ENCODE measurements at regions not wholly inside any gene's neighbourhood (a gene's known extent, or its start where the extent isn't known, plus 50 kb on each side); places are given as distances from the start of the nearest gene placed in this dataset.

- no peak for DNase-seq
Observed at GRCh38 chr6:132244744-132245143, 156.5 kb downstream of the MOXD1 start.

DNA sequence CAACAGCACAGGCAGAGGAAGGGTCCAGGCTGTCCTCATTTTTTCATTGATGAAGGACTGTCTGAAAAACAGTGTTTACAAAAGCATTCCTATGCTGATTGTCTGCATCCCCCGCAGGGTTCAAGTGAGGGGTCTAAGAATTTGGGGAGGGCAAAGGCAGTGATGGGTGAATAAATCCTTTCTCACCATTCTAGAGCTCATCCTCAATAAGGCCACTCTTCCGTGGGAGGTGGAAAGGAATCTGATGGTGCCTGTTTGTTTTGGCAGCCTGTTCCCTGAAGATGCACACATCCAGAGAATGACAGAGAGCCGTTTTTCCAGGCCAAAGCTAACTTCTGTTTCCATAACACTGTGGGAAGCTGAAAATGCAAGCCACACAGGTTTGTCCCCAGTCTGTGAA is 164.5 kb downstream of the MOXD1 start:
- DNase-seq, result peak; percentile 81

DNA sequence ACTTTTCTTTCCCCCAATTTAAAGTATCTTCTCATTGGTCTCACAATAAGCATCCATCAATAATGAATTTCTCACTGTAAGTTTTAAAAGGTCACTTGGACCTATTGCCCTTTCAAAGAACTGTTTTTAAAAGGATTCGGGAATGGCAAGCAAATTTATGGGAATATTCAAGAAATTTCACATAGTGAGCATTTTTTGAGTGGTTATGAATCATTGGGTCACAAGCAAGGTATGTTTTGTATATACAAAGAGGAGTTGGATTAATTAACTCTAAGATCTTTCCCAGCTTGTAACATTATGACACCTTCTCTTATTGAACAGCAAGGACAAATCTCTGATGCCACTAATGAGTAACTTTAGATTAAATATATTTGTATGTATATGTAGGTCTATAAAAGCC is 165.0 kb downstream of the MOXD1 start:
- peak; percentile 59 for DNase-seq

GRCh38 chr6:132235596-132236280 is 165.5 kb downstream of the MOXD1 start:
- peak; percentile 28 for DNase-seq

DNA sequence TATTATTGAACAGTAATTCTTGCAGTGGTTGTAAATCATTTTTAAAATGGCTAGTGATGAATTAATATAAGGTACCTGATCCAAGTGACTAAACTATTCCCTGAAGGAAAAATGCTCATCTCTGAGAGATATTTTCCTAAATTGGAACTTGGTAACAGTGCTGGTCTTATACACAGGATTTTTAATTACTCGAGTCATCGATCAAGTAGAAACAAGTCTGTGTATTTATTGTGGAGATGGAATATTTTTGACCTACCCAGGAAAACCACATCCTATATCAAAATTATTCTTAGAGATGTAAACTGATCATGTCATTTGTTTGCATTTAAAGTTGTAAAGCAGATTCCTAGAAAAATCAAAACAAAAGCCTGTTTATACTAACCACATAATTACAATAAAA is 166.9 kb downstream of the MOXD1 start:
- no peak for DNase-seq

GRCh38 chr6:132231121-132231884 is 170.0 kb downstream of the MOXD1 start:
- no peak for DNase-seq

DNA sequence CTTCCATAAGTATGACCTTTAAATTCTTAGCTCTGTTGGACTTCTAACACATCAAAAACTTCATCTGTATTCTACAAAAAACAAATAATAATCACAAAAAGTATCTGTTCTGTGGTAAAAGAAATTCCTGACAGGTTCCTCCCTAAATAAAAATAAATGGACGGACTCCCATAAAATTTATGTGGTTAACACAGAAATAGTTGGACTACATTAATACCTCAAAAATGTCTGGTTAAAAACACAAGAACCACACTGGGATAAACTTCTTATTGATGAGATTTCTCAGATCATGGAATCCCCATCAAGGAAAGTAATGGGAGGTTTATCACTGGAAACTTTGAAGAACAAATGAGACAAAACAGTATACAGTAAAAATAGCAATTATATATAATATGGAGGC is 172.4 kb downstream of the MOXD1 start:
- peak; percentile 51 for DNase-seq

DNA sequence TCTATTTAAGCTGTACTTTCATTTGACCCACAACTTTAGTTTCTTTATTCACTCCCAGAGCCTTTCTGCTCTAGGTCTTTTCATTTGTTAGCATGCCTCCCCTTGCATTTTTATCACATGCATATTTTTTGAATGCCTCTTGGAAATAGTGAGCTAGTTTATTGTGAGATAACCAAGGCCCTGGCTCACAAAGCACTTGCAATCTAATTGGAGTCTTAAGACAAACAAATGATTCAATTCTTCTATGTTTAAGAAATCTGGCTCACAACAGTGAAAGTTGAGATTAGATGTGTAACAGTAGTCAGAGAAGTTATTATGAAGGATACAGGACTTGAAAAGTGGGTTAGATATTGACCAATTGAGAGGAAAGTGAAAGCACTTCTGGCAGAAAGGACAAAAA is 173.4 kb downstream of the MOXD1 start:
- peak; percentile 37 for DNase-seq

- DNase-seq, result no peak
Observed at GRCh38 chr6:132224943-132225342, 176.3 kb downstream of the MOXD1 start.

DNA sequence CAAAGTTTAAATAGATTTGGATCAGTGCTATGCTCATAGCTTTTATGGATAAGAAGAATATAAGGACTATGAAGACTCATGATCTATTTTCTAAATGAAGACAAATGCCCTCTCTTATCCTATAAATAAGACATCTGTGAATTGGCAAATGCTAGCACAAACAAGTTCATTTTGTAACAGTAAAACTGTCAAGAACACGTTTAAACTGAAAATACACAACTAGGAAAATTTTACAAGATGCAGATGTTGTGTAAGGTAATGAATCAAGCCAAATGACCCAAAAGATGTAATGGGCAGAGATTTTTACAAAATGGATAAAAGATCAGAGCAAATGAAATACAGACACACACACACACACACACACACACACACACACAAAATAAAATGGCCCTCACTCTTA is 180.5 kb downstream of the MOXD1 start:
- DNase-seq, result no peak

- peak; percentile 44 for DNase-seq
Observed at GRCh38 chr6:132219901-132220300, 181.4 kb downstream of the MOXD1 start.

DNA sequence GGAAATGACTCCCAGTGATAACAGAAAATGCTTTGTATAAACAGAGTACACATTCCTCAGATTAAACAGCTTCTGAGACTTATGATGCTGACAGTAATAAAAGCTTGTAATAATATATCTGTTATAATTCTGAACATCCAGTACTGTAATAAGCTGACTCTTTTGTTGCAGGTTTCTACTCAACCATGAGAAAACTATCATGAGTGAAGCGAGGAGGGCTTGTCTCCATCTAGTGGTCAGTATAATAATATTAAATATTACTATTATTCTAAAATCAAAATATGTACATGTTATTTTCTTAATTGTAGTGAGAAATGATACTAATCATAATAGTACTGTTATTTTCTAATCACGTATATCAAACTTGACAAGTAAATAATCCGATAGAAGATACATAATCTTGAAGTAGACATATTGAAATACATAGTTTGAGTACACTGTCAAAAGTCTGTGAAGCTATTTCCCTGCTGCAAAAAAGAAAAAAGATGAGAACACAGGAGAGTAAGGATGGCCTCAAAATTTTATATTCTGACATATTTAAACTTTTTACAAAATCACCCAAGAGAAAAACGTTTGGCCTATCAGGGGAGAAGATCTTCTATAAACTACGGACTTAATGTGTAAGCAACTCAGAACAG is 183.1 kb downstream of the MOXD1 start:
- peak; percentile 61 for DNase-seq

DNA sequence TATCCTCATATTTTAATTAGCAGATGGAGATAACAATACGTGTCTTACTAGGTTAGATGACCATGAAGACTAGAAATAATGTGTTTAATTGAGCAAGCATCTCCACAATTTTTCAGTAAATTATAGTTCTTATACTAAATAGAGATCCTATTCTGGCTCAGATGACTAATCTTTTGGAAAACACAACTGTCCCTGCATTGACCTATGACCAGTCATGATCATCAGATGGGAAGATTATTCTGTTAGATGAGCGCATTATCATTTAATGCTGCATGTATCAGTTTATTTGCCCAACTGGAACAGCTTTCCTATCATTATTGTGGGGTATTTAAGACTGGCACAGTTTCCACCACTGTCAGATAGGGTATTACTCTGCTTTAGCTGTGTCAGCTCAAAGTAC is 185.5 kb downstream of the MOXD1 start:
- DNase-seq, result no peak

DNA sequence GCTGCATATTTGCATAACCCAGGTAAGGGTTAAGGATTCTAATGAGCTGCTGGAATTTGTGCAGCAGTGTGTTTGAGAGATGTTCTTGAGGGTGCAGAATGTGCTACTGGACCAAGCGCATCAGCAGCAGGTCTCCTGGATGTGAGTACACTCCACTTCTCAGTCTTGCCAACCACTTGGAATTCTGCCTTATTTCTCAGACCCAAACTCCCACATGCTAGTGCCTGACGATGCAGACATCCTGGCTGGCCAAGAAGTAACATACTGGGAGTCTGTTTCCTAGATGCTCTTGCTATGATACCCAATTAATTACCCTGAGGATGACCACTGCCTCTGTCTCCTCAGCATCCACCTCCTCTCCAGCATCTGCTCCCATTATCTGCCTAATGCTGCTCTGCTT is 186.6 kb downstream of the MOXD1 start:
- DNase-seq, result no peak

GRCh38 chr6:132213732-132214131 is 187.5 kb downstream of the MOXD1 start:
- no peak for DNase-seq

DNA sequence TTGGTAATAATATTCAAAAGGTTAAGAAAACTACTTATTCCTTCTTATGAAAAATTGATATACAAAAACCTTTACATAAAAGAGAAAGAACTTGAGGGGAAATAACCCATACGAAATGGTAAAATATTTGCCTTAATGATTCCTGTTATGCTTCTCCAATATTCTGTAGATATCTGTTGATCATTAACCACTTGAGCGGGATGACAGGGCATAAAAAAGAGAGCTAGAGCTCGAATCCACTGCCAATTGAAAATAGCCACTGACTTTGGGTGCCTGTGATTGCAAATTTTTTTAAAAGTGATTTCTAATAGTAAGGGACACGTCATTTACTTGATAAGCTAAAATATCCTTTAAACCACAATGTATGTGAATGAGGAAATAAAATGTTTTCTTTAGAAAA is 188.1 kb downstream of the MOXD1 start:
- DNase-seq, result no peak

DNA sequence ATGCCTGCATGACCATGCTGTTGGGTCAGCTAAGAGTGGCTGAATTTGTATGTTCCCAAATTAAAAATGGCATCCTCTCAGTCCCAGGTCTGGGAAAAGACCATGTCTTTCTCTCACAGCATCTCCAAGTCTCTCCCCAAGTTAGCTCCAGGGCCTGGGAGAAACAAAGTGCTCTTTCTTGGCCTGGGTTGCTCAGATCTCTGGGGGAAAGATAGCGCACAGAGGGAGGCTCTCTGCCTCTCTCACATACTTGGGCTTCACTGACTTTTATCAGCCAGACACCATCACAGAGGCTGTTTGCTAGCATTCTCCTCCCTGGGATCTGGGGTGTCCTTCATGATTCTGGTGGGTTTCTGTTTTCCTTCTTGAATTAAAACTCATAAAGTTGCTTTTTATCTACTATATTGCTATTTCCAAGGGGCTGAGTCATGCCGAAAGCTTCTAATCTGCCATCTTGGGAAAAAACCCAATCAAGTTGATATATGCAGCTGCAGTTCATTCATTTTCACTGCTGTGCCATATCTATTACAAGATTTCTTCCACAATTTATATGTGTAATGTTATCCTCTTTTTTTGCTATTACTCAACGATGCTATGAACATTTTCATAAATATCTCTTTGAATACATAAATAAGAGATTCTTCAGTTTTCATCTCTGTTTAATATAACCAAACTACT is 190.2 kb downstream of the MOXD1 start:
- DNase-seq, result no peak

DNA sequence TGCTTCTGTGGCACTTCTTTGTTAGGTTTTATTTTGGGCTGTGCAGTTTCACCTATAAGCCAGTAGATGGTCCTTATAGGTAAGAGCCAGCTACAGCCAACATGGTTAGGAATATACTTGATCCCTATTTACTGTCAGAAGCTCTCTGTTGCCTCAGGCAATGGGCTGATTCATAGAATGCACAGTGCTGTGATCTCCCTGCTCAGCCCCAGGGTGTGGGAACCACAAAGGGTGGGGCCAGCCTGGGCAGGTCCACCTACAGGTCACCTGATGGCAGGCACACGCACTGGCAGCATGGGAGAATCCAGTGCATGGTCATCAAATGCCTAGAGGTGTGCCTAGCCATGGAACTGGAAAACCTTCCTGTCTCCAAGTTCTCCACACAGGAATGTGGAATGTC is 191.9 kb downstream of the MOXD1 start:
- no peak for DNase-seq

DNA sequence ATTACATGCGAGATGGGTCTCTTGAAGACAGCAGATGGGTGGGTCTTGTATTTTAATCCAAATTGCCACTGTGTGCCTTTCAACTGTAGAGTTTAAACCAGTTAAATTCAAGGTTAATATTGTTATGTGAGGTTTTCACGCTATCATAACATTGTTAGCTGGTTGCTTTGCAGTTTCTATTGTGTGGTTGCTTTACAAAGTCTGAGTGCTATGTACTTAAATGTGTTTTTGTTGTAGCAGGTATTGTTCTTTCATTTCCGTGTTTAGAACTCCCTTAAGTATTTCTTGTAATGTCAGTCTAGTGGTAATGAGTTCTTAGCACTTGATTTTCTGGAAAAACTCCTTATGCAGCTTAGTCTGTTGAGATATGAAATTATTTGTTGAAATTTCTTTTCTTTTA is 193.3 kb downstream of the MOXD1 start:
- no peak for DNase-seq

GRCh38 chr6:132205946-132206345 is 195.3 kb downstream of the MOXD1 start:
- DNase-seq, result peak; percentile 64

DNA sequence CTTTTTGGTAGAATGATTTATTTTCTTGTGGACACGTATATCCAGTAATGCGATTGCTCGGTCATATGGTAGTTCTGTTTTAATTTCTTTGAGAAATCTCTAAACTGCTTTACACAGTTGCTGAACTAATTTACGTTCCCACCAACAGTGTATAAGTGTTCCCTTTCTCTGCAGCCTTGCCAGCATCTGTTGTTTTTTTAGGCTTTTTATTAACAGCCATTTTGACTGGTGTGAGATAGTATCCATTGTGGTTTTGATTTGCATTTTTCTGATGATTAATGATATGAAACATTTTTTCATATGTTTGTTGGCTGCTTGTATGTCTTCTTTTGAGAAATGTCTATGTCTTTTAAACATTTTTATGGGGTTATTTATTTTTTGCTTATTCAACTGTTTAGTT is 196.7 kb downstream of the MOXD1 start:
- peak; percentile 71 for DNase-seq

GRCh38 chr6:132202574-132202973 is 198.7 kb downstream of the MOXD1 start:
- peak; percentile 83 for DNase-seq

- DNase-seq, result peak; percentile 83
Observed at GRCh38 chr6:132199343-132199742, 201.9 kb downstream of the MOXD1 start.
